GM12875 (cell line): ENCODE measurements at regions not wholly inside any gene's neighbourhood (a gene's known extent, or its start where the extent isn't known, plus 50 kb on each side); places are given as distances from the start of the nearest gene placed in this dataset.

Experiments
- H3K4me3 ChIP-seq: one replicate; pipeline ENCODE4 v1.5.1; 2011; ENCODE audit warnings: low read depth, low read length, control low read depth
- CTCF ChIP-seq: IDR thresholded peaks from 2 replicates; pipeline ENCODE4 v1.5.1; 2011; ENCODE audit warnings: low read depth, mild to moderate bottlenecking, control low read depth, inconsistent platforms, low read length, moderate library complexity, borderline replicate concordance; ENCODE audit not compliant: insufficient read depth

GRCh38 chr10:123584419-123584775 is 81.8 kb upstream of the GPR26 start:
- TF ChIP-seq CTCF: no peak
- H3K4me3 ChIP-seq: no peak overlapping the region

GRCh38 chr10:123585477-123586445 is 80.4 kb upstream of the GPR26 start:
- no peak for TF ChIP-seq CTCF
- no peak overlapping the region for H3K4me3 ChIP-seq

GRCh38 chr10:123587110-123587509 is 79.0 kb upstream of the GPR26 start:
- no peak overlapping the region for H3K4me3 ChIP-seq
- TF ChIP-seq CTCF: no peak

- TF ChIP-seq CTCF: no peak
- no peak overlapping the region for H3K4me3 ChIP-seq
Observed at GRCh38 chr10:123588386-123588914, 77.7 kb upstream of the GPR26 start.

GRCh38 chr10:123595661-123596060 is 70.5 kb upstream of the GPR26 start:
- TF ChIP-seq CTCF: no peak
- H3K4me3 ChIP-seq: no peak overlapping the region

GRCh38 chr10:123597676-123598075 is 68.5 kb upstream of the GPR26 start:
- no peak overlapping the region for H3K4me3 ChIP-seq
- no peak for TF ChIP-seq CTCF

GRCh38 chr10:123599366-123599849 is 66.7 kb upstream of the GPR26 start:
- TF ChIP-seq CTCF: no peak
- no peak overlapping the region for H3K4me3 ChIP-seq
